Osteoblast (primary cell): ENCODE measurements at regions not wholly inside any gene's neighbourhood (a gene's known extent, or its start where the extent isn't known, plus 50 kb on each side); places are given as distances from the start of the nearest gene placed in this dataset.
A peak's percentile ranks its signal among the peaks of the same experiment; 100 is the strongest.

Experiments used
- DNase-seq: peaks from one replicate; pipeline ENCODE4 v3.0.0; 2011; ENCODE audit warnings: low spot score, mixed read lengths; ENCODE audit not compliant: insufficient read length; ENCODE audit errors: missing footprints
- H2AFZ ChIP-seq: 2 replicates; pipeline ENCODE4 v1.6.0; 2011; ENCODE audit warnings: mild to moderate bottlenecking, low read length
- H3K27ac ChIP-seq: 2 replicates; pipeline ENCODE4 v1.5.1; 2011; ENCODE audit warnings: mild to moderate bottlenecking, low read depth, low read length, moderate library complexity
- H3K27me3 ChIP-seq: 2 replicates; pipeline ENCODE4 v1.6.0; 2012; ENCODE audit warnings: mild to moderate bottlenecking, control low read depth, inconsistent platforms, low read length, moderate library complexity; ENCODE audit not compliant: insufficient read depth
- H3K36me3 ChIP-seq: 2 replicates; pipeline ENCODE4 v1.5.1; 2011; ENCODE audit warnings: mild to moderate bottlenecking, low read length, control low read depth, moderate library complexity; ENCODE audit not compliant: insufficient read depth
- H3K4me1 ChIP-seq: 2 replicates; pipeline ENCODE4 v1.5.1; 2011; ENCODE audit warnings: mild to moderate bottlenecking, low read length, control low read depth, moderate library complexity; ENCODE audit not compliant: insufficient read depth
- H3K4me2 ChIP-seq: 2 replicates; pipeline ENCODE4 v1.6.0; 2011; ENCODE audit warnings: mild to moderate bottlenecking, low read length; ENCODE audit not compliant: insufficient read depth
- H3K4me3 ChIP-seq: fragments of 200-600 bp; sonication (generic); 3 replicates; pipeline ENCODE4 v1.5.1; 2012; ENCODE audit warnings: mild to moderate bottlenecking, low read length, inconsistent platforms; ENCODE audit not compliant: insufficient read depth
- H3K79me2 ChIP-seq: 2 replicates; pipeline ENCODE4 v1.6.0; 2012; ENCODE audit warnings: mild to moderate bottlenecking, low read length, control low read depth, inconsistent platforms; ENCODE audit not compliant: insufficient read depth
- H3K9me3 ChIP-seq: 2 replicates; pipeline ENCODE4 v1.5.1; 2011; ENCODE audit warnings: low read depth, low read length, control low read depth
- H4K20me1 ChIP-seq: 2 replicates; pipeline ENCODE4 v1.6.0; 2012; ENCODE audit warnings: mild to moderate bottlenecking, low read length, control low read depth; ENCODE audit not compliant: insufficient read depth
- TF ChIP-seq, protein P1 (sequence below): IDR thresholded peaks from 2 replicates; pipeline ENCODE4 v1.5.1; 2011; ENCODE audit warnings: mild to moderate bottlenecking, low read depth, low read length, moderate library complexity; ENCODE audit errors: extremely low read depth

DNA sequence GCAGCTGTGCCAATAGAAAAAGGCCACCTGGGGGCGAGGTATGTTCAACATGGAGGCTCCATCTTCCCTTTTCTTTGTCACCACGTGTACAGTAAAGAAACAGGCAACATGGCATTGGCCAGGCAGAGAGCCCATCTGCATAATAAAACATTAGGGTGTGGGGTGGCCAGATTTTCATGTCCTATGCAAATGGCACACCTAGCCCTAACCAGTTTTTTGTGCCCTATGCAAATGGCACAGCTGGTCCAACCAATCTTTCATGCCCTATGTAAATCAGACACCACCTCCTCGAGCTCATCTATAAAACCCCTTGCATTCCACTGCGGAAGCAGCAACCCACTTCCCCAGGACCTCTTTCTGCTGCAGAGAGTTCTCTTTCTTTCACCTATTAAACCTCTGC is 149.1 kb upstream of the RGS6 start:
- Histone ChIP-seq H2AFZ (no peak overlapping the region), H4K20me1 (no peaks in the 10 kb centered on the region), H3K4me1 (no peaks in the 10 kb centered on the region), H3K9me3 (no peaks in the 10 kb centered on the region), H3K4me3 (no peak overlapping the region), H3K4me2 (no peak overlapping the region), H3K27ac (no peak overlapping the region), H3K36me3 (no peaks in the 10 kb centered on the region), H3K79me2 (no peaks in the 10 kb centered on the region), H3K27me3 (no peaks in the 10 kb centered on the region)
- TF ChIP-seq, protein P1, sequence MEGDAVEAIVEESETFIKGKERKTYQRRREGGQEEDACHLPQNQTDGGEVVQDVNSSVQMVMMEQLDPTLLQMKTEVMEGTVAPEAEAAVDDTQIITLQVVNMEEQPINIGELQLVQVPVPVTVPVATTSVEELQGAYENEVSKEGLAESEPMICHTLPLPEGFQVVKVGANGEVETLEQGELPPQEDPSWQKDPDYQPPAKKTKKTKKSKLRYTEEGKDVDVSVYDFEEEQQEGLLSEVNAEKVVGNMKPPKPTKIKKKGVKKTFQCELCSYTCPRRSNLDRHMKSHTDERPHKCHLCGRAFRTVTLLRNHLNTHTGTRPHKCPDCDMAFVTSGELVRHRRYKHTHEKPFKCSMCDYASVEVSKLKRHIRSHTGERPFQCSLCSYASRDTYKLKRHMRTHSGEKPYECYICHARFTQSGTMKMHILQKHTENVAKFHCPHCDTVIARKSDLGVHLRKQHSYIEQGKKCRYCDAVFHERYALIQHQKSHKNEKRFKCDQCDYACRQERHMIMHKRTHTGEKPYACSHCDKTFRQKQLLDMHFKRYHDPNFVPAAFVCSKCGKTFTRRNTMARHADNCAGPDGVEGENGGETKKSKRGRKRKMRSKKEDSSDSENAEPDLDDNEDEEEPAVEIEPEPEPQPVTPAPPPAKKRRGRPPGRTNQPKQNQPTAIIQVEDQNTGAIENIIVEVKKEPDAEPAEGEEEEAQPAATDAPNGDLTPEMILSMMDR = no peak
- DNase-seq = no peak

DNA sequence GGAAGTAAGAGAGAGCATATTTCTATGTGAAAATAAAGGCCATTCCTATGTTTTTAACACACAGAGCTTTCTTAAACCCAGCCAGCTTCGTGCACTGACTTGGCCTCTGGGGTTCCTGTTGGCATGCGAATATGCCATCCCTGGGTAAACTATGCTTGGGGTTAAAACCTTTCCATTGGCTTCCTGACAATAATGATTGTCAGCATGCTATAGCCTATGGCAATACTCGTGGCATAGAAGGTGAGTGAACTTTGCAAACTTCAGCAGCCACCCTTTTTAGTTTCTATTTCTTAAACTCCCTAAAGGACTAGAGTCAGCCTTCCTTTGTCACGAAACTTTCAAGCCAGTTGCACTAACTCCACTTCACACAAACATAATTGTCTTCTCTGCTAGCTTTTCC is 148.4 kb upstream of the RGS6 start:
- TF ChIP-seq, protein P1 = no peak
- no peaks in the 10 kb centered on the region for H3K27me3 ChIP-seq
- H3K27ac ChIP-seq = no peak overlapping the region
- H3K4me3 ChIP-seq = no peak overlapping the region
- H3K4me2 ChIP-seq = peak overlapping the region; percentile 48
- H3K9me3 ChIP-seq = no peaks in the 10 kb centered on the region
- no peak for DNase-seq
- H4K20me1 ChIP-seq = no peaks in the 10 kb centered on the region
- no peaks in the 10 kb centered on the region for H3K36me3 ChIP-seq
- H3K79me2 ChIP-seq = no peaks in the 10 kb centered on the region
- H2AFZ ChIP-seq = peak overlapping the region; percentile 63
- H3K4me1 ChIP-seq = no peaks in the 10 kb centered on the region

DNA sequence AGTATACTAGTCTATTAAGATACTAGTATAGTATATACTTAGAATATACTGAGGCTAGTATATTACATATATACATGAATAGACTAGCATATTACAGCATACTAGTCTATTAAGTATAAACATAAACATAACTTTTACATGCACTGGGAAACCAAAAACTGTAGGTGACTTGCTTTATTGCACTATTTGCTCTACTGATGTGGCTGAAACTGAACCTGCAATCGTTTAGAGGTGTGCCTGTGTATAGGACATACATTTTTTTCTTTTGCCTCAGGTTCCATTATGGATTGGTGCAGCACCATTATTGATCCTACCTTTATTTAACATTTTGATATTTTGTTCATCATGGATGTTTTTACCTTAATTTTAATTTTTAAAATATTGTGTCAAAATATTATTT is 143.2 kb upstream of the RGS6 start:
- TF ChIP-seq, protein P1 = no peak
- Histone ChIP-seq H3K27me3 (no peaks in the 10 kb centered on the region), H3K9me3 (no peaks in the 10 kb centered on the region), H3K79me2 (no peaks in the 10 kb centered on the region), H4K20me1 (no peaks in the 10 kb centered on the region), H3K36me3 (no peaks in the 10 kb centered on the region), H3K4me2 (no peak overlapping the region), H3K27ac (no peak overlapping the region), H3K4me1 (no peaks in the 10 kb centered on the region), H3K4me3 (no peak overlapping the region), H2AFZ (no peak overlapping the region)
- DNase-seq = no peak

DNA sequence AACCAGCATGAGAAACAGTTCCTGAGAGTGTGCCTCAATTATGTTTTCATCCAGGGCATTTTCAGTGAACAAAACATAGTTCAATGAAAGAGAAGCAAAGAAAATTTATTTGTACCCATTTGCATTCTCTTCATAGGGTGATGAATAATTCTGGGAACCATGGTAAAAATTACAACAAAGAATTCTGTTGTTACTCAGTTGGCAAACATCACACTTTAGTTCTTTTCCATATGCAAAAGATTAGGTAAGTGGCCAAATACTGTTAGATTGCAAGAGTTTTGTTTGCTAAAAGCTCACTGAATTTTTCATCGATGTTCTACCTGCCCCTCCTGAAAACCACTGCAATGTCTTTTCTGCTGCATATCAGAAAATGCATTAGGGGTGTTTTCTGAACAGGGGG is 132.4 kb upstream of the RGS6 start:
- H3K4me1 ChIP-seq = peaks cover 8% of the 10 kb centered on the region
- H3K27ac ChIP-seq = no peak overlapping the region
- no peak overlapping the region for H2AFZ ChIP-seq

More for the DNA sequence above, 132.4 kb upstream of the RGS6 start:
- Histone ChIP-seq H3K4me2 (no peak overlapping the region), H3K36me3 (no peaks in the 10 kb centered on the region), H4K20me1 (no peaks in the 10 kb centered on the region), H3K27me3 (peaks cover 8% of the 10 kb centered on the region), H3K79me2 (no peaks in the 10 kb centered on the region), H3K4me3 (no peak overlapping the region), H3K9me3 (no peaks in the 10 kb centered on the region)
- TF ChIP-seq, protein P1 = no peak
- no peak for DNase-seq
